ENCODE measurements at regions not wholly inside any gene's neighbourhood (a gene's known extent, or its start where the extent isn't known, plus 50 kb on each side); places are given as distances from the start of the nearest gene placed in this dataset.

GRCh38 chr11:127218275-127218608, 217.7 kb upstream of the KIRREL3 start:
- Histone ChIP-seq H3K27me3 (ENCODE audit: insufficient read depth, insufficient read length) (no peaks in the 10 kb centered on the region), H3K9ac (ENCODE audit: insufficient read length, low read depth) (no peak overlapping the region), H3K36me3 (ENCODE audit: insufficient read depth, insufficient read length, low read length) (no peaks in the 10 kb centered on the region), H3K4me3 (ENCODE audit: insufficient read length, low read depth) (no peak overlapping the region), H3K4me1 (ENCODE audit: insufficient read depth, insufficient read length) (no peaks in the 10 kb centered on the region), H3K9me3 (ENCODE audit: insufficient read depth, low read length) (no peaks in the 10 kb centered on the region)
- DNase-seq (ENCODE audit: low read depth, low spot score), result no peak
- TF ChIP-seq YY1 (IDR thresholded peaks at IDR 0.05; ENCODE audit: insufficient read depth, insufficient read length) (no peak), ZNF274 (IDR thresholded peaks at IDR 0.05; ENCODE audit: low read depth, low read length) (no peak), SUZ12 (IDR thresholded peaks at IDR 0.05; ENCODE audit: extremely low read depth, insufficient read depth, insufficient read length) (no peak)

GRCh38 chr11:127217452-127218274, 217.1 kb upstream of the KIRREL3 start:
- H3K9ac ChIP-seq (ENCODE audit: insufficient read length, low read depth), result no peak overlapping the region
- no peaks in the 10 kb centered on the region for H3K27me3 ChIP-seq (ENCODE audit: insufficient read depth, insufficient read length)
- TF ChIP-seq SUZ12 (IDR thresholded peaks at IDR 0.05; ENCODE audit: extremely low read depth, insufficient read depth, insufficient read length) (no peak), ZNF274 (IDR thresholded peaks at IDR 0.05; ENCODE audit: low read depth, low read length) (no peak), YY1 (IDR thresholded peaks at IDR 0.05; ENCODE audit: insufficient read depth, insufficient read length) (no peak)
- no peaks in the 10 kb centered on the region for H3K4me1 ChIP-seq (ENCODE audit: insufficient read depth, insufficient read length)
- H3K9me3 ChIP-seq (ENCODE audit: insufficient read depth, low read length), result no peaks in the 10 kb centered on the region
- H3K4me3 ChIP-seq (ENCODE audit: insufficient read length, low read depth), result no peak overlapping the region
- no peak for DNase-seq (ENCODE audit: low read depth, low spot score)
- H3K36me3 ChIP-seq (ENCODE audit: insufficient read depth, insufficient read length, low read length), result no peaks in the 10 kb centered on the region

GRCh38 chr11:127205688-127206217, 205.2 kb upstream of the KIRREL3 start:
- no peaks in the 10 kb centered on the region for H3K4me1 ChIP-seq (ENCODE audit: insufficient read depth, insufficient read length)
- no peaks in the 10 kb centered on the region for H3K36me3 ChIP-seq (ENCODE audit: insufficient read depth, insufficient read length, low read length)
- H3K9me3 ChIP-seq (ENCODE audit: insufficient read depth, low read length), result peaks cover 5% of the 10 kb centered on the region; the same call in 1 of the 2 replicates
- no peaks in the 10 kb centered on the region for H3K27me3 ChIP-seq (ENCODE audit: insufficient read depth, insufficient read length)
- H3K9ac ChIP-seq (ENCODE audit: insufficient read length, low read depth), result no peak overlapping the region
- DNase-seq (ENCODE audit: low read depth, low spot score), result no peak
- no peak overlapping the region for H3K4me3 ChIP-seq (ENCODE audit: insufficient read length, low read depth)
- TF ChIP-seq ZNF274 (IDR thresholded peaks at IDR 0.05; ENCODE audit: low read depth, low read length), result no peak
- no peak for TF ChIP-seq SUZ12 (IDR thresholded peaks at IDR 0.05; ENCODE audit: extremely low read depth, insufficient read depth, insufficient read length)
- no peak for TF ChIP-seq YY1 (IDR thresholded peaks at IDR 0.05; ENCODE audit: insufficient read depth, insufficient read length)

- Histone ChIP-seq H3K36me3 (ENCODE audit: insufficient read depth, insufficient read length, low read length) (no peaks in the 10 kb centered on the region), H3K9ac (ENCODE audit: insufficient read length, low read depth) (no peak overlapping the region), H3K9me3 (ENCODE audit: insufficient read depth, low read length) (peaks cover 5% of the 10 kb centered on the region; the same call in 1 of the 2 replicates), H3K27me3 (ENCODE audit: insufficient read depth, insufficient read length) (no peaks in the 10 kb centered on the region), H3K4me3 (ENCODE audit: insufficient read length, low read depth) (no peak overlapping the region), H3K4me1 (ENCODE audit: insufficient read depth, insufficient read length) (no peaks in the 10 kb centered on the region)
- TF ChIP-seq SUZ12 (IDR thresholded peaks at IDR 0.05; ENCODE audit: extremely low read depth, insufficient read depth, insufficient read length) (no peak), ZNF274 (IDR thresholded peaks at IDR 0.05; ENCODE audit: low read depth, low read length) (no peak), YY1 (IDR thresholded peaks at IDR 0.05; ENCODE audit: insufficient read depth, insufficient read length) (no peak)
- no peak for DNase-seq (ENCODE audit: low read depth, low spot score)
Measured at GRCh38 chr11:127203490-127203889, 202.9 kb upstream of the KIRREL3 start.

GRCh38 chr11:127202105-127202504, 201.5 kb upstream of the KIRREL3 start:
- TF ChIP-seq ZNF274 (IDR thresholded peaks at IDR 0.05; ENCODE audit: low read depth, low read length) (no peak), YY1 (IDR thresholded peaks at IDR 0.05; ENCODE audit: insufficient read depth, insufficient read length) (no peak), SUZ12 (IDR thresholded peaks at IDR 0.05; ENCODE audit: extremely low read depth, insufficient read depth, insufficient read length) (no peak)

GRCh38 chr11:127199306-127199801, 198.8 kb upstream of the KIRREL3 start:
- Histone ChIP-seq H3K9ac (ENCODE audit: insufficient read length, low read depth) (no peak overlapping the region), H3K9me3 (ENCODE audit: insufficient read depth, low read length) (no peaks in the 10 kb centered on the region), H3K4me3 (ENCODE audit: insufficient read length, low read depth) (no peak overlapping the region), H3K4me1 (ENCODE audit: insufficient read depth, insufficient read length) (no peaks in the 10 kb centered on the region), H3K36me3 (ENCODE audit: insufficient read depth, insufficient read length, low read length) (no peaks in the 10 kb centered on the region), H3K27me3 (ENCODE audit: insufficient read depth, insufficient read length) (no peaks in the 10 kb centered on the region)
- no peak for DNase-seq (ENCODE audit: low read depth, low spot score)
- TF ChIP-seq ZNF274 (IDR thresholded peaks at IDR 0.05; ENCODE audit: low read depth, low read length), result no peak
- no peak for TF ChIP-seq SUZ12 (IDR thresholded peaks at IDR 0.05; ENCODE audit: extremely low read depth, insufficient read depth, insufficient read length)
- TF ChIP-seq YY1 (IDR thresholded peaks at IDR 0.05; ENCODE audit: insufficient read depth, insufficient read length), result no peak

More at GRCh38 chr11:127202105-127202504, 201.5 kb upstream of the KIRREL3 start:
- no peaks in the 10 kb centered on the region for H3K4me1 ChIP-seq (ENCODE audit: insufficient read depth, insufficient read length)
- H3K9me3 ChIP-seq (ENCODE audit: insufficient read depth, low read length), result peaks cover 5% of the 10 kb centered on the region; the same call in 1 of the 2 replicates
- H3K36me3 ChIP-seq (ENCODE audit: insufficient read depth, insufficient read length, low read length), result no peaks in the 10 kb centered on the region
- H3K27me3 ChIP-seq (ENCODE audit: insufficient read depth, insufficient read length), result no peaks in the 10 kb centered on the region
- DNase-seq (ENCODE audit: low read depth, low spot score), result no peak
- H3K4me3 ChIP-seq (ENCODE audit: insufficient read length, low read depth), result no peak overlapping the region
- H3K9ac ChIP-seq (ENCODE audit: insufficient read length, low read depth), result no peak overlapping the region

GRCh38 chr11:127195501-127196120, 195.0 kb upstream of the KIRREL3 start:
- H3K4me3 ChIP-seq (ENCODE audit: insufficient read length, low read depth), result no peak overlapping the region
- no peaks in the 10 kb centered on the region for H3K36me3 ChIP-seq (ENCODE audit: insufficient read depth, insufficient read length, low read length)
- no peaks in the 10 kb centered on the region for H3K4me1 ChIP-seq (ENCODE audit: insufficient read depth, insufficient read length)
- no peak for TF ChIP-seq SUZ12 (IDR thresholded peaks at IDR 0.05; ENCODE audit: extremely low read depth, insufficient read depth, insufficient read length)
- no peak for TF ChIP-seq ZNF274 (IDR thresholded peaks at IDR 0.05; ENCODE audit: low read depth, low read length)
- no peak for TF ChIP-seq YY1 (IDR thresholded peaks at IDR 0.05; ENCODE audit: insufficient read depth, insufficient read length)
- H3K9me3 ChIP-seq (ENCODE audit: insufficient read depth, low read length), result no peaks in the 10 kb centered on the region
- H3K27me3 ChIP-seq (ENCODE audit: insufficient read depth, insufficient read length), result no peaks in the 10 kb centered on the region
- no peak for DNase-seq (ENCODE audit: low read depth, low spot score)
- no peak overlapping the region for H3K9ac ChIP-seq (ENCODE audit: insufficient read length, low read depth)
